NK-92 (cell line): ENCODE measurements at regions not wholly inside any gene's neighbourhood (a gene's known extent, or its start where the extent isn't known, plus 50 kb on each side); places are given as distances from the start of the nearest gene placed in this dataset.

Experiments used
- DNase-seq: peaks from one replicate; lab custom pipeline; 2025; ENCODE audit not compliant: unreplicated experiment; lab: John Stamatoyannopoulos, UW

DNA sequence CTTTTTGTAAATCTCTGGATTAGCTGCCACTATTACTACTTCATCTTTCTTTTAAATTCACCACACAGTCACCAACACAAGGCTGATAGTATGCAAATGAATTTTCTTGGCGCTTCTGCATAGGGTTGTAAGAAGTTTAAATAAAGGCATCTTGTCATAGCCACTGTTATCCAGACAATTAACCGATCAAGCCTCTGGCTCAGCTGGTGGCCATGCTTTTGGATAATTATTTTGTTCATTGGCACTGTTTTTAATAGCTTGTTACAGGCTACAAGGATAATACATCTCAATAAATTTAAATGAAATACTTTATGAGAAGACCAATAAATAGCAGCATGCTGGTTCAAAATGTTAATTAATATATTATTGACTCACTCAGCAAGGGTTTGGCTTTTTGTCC is 1261.0 kb downstream of the FAM181B start:
- DNase-seq, result no peak

- DNase-seq, result no peak
These were observed 1263.2 kb downstream of the FAM181B start for GRCh38 chr11:81470446-81470845.

DNA sequence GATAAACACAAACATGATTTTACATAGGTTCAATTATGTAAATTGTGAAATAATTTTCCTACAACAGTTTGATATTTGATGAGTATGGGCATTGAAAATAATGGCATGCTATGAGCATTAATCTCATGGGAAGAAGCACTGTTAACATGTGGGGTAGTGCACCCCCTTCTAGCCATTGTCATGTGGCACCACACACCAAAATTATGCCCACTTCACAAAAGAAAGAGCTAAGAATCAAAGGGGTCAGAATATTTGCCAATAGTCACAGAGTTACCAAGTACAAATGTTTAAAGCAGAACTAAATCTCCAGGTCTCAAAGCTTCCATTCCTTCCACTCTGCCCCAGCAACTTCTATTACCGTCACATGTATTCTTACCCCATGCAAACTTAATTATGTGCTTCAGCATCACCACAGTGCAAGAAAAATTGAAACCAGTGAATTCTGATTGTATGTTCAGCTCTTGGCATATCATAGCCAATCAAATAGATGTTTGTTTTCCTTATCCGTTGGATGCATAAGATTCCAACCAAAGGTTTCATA is 1273.8 kb downstream of the FAM181B start:
- no peak for DNase-seq

DNA sequence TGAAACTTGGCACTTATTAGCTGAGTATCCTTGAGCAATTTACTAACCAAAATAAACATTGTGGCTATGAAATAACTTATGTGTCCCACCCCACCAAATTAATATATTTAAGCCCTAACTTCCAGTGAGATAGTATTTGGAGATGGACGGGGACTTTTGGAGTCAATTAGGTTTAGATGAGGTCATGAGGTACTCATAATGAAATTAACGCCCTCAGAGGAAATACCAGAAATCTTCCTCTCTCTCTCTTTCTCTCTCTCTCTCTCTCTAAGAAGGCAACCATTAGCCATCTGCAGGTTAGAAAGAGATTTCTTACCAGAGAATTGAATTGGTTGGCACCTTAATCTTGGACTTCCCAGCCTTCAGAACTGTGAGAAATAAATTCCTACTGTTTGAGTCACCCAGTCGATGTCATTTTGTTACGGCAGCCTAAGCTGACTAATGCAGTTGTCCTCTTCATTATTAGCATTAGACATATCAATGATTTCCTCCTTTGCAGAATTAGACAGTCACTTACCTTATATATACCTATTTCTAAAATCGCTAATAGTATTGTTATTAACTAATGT is 1284.0 kb downstream of the FAM181B start:
- no peak for DNase-seq

- DNase-seq, result no peak
These were observed 1289.4 kb downstream of the FAM181B start for GRCh38 chr11:81444297-81444696.

- DNase-seq, result no peak
These were observed 1301.3 kb downstream of the FAM181B start for GRCh38 chr11:81432333-81432732.

- no peak for DNase-seq
These were observed 1308.8 kb downstream of the FAM181B start for GRCh38 chr11:81424822-81425221.

- DNase-seq, result no peak
These were observed 1311.3 kb downstream of the FAM181B start for GRCh38 chr11:81422402-81422801.

GRCh38 chr11:81421251-81421860 is 1312.3 kb downstream of the FAM181B start:
- no peak for DNase-seq

- no peak for DNase-seq
These were observed 1312.9 kb downstream of the FAM181B start for GRCh38 chr11:81420668-81421250.

DNA sequence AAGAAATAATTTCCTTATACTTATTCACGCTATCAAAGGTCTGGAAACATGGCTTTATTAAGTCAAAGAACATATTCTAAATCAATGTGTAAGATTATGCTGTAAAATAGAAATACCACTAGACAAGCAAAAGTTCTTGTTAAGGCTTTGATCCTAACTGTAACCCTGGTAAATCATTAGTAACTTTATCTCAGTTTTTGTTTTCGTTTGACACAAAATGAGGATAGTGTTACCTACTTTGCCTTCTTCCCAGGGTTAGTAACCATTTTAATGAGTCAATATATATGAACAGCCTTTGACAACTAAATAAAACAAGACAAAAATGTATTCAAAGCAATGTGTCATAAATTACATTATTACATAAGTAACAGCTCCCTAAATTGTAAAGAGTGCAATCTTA is 1336.3 kb downstream of the FAM181B start:
- no peak for DNase-seq

- DNase-seq, result no peak
These were observed 1339.4 kb downstream of the FAM181B start for GRCh38 chr11:81394311-81394710.

GRCh38 chr11:81388326-81388725 is 1345.3 kb downstream of the FAM181B start:
- DNase-seq, result no peak

GRCh38 chr11:81380395-81380794 is 1353.3 kb downstream of the FAM181B start:
- DNase-seq, result no peak

DNA sequence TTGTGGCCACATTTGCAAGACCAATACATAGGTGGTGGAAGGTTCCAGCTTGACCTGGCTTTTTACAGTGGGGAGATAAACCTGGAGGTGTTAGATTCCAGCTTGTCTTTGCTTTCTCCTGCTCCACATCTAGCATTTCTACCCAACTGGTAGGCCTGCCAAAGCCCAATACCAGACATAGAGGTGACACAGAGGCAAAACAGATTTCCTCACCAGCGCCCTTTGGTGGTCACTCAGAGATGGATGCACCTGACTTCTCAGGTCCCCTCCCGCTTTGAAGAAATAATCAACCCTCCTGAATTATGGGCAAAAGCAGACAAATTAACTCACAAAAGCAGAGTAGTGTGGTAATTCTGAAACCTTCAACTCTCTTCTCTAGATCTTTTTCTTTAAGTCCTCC is 1356.2 kb downstream of the FAM181B start:
- DNase-seq, result no peak

DNA sequence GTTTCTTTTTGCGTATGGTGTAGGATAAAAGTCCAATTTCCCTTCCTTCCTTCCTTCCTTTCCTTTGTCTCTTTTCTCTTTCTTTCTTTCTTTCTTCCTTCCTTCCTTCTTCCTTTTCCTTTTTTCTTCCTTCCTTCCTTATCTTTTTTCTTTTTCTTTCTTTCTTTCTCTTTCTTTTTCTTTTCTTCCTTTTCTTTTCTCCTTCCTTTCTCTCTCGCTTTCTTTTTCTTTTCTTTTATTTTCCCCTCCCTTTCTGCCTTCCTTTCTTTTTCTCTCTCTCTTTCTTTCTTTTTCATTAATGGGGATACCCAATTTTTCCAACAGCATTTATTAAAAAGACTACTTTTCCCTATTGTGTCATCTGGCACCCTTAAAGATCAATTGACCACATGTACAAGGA is 1359.7 kb downstream of the FAM181B start:
- DNase-seq, result no peak

- DNase-seq, result no peak
These were observed 1365.5 kb downstream of the FAM181B start for GRCh38 chr11:81368192-81368591.

- DNase-seq, result no peak
These were observed 1368.2 kb downstream of the FAM181B start for GRCh38 chr11:81365496-81365895.

DNA sequence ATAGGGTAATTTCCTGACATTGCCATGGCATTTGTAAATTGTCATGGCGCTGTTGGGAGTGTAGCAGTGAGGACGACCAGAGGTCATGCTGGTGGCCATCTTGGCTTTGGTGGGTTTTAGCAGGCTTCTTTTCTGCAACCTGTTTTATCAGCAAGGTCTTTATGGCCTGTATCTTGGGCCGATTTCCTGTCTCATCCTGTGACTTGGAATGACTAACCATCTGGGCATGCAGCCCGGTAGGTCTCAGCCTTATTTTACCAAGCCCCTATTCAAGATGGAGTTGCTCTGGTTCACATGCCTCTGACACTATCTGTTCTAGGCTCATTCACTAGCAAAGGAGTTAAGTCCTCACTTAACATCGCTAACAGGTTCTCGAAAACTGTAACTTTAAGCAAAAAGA is 1374.2 kb downstream of the FAM181B start:
- no peak for DNase-seq

- DNase-seq, result no peak
These were observed 1388.1 kb downstream of the FAM181B start for GRCh38 chr11:81345609-81346008.

DNA sequence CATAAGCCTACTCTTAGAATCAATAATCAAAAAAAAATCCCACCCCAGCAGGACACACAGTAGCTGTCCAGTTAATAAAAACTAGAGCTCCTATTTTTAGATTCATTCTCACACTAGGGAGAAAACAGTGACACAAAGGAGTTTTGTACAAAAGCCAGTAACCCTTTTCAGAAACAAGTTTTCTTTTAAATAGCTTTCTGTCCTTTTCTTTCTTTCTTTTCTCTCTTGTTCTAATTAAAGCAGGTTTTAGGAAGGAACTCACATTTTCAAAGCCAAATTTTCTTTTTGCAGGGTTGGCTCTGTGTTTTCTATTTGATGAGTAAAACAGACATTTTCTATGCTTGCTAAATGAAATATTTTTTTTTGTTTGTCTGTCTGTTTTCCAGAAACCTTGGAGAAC is 1390.7 kb downstream of the FAM181B start:
- no peak for DNase-seq

GRCh38 chr11:81340225-81340624 is 1393.4 kb downstream of the FAM181B start:
- no peak for DNase-seq

DNA sequence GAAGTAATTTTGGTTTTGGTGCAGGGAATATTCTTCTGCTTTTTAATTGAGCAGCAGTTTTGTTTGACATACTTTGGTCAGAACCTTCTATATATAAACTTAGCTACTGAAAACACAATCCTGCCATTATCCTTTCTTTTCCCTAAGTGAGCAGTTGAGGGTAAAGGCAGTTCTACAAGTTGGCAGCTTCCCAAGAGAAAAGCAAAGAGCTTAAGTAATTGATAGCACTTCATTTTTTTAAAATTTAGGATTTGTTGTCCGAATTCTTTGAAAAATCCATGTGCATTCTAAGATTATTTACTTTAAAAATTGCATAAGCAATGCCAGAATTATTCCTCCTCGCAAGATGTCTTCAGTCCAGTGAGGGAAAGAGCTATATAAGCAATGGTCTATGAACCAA is 1394.1 kb downstream of the FAM181B start:
- DNase-seq, result no peak
